Left ventricle myocardium inferior (tissue), 1 donor: ENCODE measurements at regions not wholly inside any gene's neighbourhood (a gene's known extent, or its start where the extent isn't known, plus 50 kb on each side); places are given as distances from the start of the nearest gene placed in this dataset.

Source experiments
- DNase-seq: peaks from one replicate; pipeline ENCODE4 v3.0.0-alpha.2; 2020
- H3K27ac ChIP-seq: fragments of 200-600 bp; replicated peaks from 2 replicates; pipeline ENCODE4 v1.8.0; 2021
- H3K27me3 ChIP-seq: fragments of 200-600 bp; 2 replicates; pipeline ENCODE4 v1.8.0; 2021; ENCODE audit warnings: low read depth
- H3K36me3 ChIP-seq: fragments of 200-600 bp; 2 replicates; pipeline ENCODE4 v1.8.0; 2021
- H3K4me1 ChIP-seq: fragments of 200-600 bp; 2 replicates; pipeline ENCODE4 v1.8.0; 2021
- H3K4me3 ChIP-seq: fragments of 200-600 bp; 2 replicates; pipeline ENCODE4 v1.8.0; 2021; ENCODE audit warnings: mild to moderate bottlenecking, moderate library complexity
- H3K9me3 ChIP-seq: fragments of 200-600 bp; replicated peaks from 2 replicates; pipeline ENCODE4 v1.8.0; 2021
- intact Hi-C: fragments of 100-400 bp; cut with micrococcal nuclease; formaldehyde crosslinking; loops from one replicate; pipeline ENCODE4 v1.11.0; 2022
- TF ChIP-seq, protein P1 (sequence below): fragments of 200-600 bp; IDR thresholded peaks from 2 replicates; pipeline ENCODE4 v1.8.0; 2021; ENCODE audit warnings: antibody characterized with exemption, mild to moderate bottlenecking, borderline replicate concordance
- donor health status: DM: no; HTN: yes; CAD: no; lungs with severe emphysema.

DNA sequence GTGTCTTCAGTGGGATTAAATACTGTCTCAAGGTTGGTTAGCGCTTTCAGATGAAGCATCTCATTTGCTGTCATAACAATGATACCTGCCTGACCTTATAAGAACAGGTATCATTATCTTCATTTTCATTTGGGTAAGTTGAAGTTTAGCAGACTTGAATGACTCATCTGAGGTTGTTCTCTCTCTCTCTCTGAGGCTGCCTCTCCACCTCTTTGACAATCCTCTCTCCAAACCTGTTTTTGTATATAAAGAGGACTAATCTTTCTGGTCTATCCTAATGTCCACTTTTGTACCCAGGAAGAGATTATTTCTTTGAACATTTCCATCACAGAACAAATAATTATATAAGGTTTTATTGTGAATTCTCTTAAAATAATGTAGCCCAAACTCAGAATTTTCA is 291.4 kb downstream of the KLF6 start:
- TF ChIP-seq, protein P1, sequence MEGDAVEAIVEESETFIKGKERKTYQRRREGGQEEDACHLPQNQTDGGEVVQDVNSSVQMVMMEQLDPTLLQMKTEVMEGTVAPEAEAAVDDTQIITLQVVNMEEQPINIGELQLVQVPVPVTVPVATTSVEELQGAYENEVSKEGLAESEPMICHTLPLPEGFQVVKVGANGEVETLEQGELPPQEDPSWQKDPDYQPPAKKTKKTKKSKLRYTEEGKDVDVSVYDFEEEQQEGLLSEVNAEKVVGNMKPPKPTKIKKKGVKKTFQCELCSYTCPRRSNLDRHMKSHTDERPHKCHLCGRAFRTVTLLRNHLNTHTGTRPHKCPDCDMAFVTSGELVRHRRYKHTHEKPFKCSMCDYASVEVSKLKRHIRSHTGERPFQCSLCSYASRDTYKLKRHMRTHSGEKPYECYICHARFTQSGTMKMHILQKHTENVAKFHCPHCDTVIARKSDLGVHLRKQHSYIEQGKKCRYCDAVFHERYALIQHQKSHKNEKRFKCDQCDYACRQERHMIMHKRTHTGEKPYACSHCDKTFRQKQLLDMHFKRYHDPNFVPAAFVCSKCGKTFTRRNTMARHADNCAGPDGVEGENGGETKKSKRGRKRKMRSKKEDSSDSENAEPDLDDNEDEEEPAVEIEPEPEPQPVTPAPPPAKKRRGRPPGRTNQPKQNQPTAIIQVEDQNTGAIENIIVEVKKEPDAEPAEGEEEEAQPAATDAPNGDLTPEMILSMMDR, result no peak
- Histone ChIP-seq H3K27ac (peak overlapping the region; percentile 78), H3K36me3 (no peaks in the 10 kb centered on the region), H3K9me3 (no peaks in the 10 kb centered on the region), H3K4me1 (peaks cover 7% of the 10 kb centered on the region), H3K27me3 (no peaks in the 10 kb centered on the region), H3K4me3 (peak overlapping the region; percentile 52)
- no peak for DNase-seq
- intact Hi-C loops, result no loop called here

DNA sequence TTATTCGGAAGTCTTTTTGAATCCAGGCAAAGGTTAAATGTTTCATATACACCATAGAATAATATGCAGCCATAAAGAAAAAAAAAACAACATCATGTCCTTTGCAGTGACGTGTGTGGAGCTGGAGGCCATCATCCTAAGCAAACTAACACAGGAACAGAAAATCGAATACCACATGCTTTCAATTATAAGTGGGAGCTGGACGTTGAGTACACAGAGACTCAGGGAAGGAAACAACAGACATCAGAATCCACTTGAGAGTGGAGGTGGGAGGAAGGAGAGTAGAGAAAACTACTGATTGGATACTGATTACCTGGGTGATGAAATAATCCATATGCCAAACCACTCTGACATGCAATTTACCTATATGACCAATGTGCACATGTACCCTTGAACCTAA is 293.4 kb downstream of the KLF6 start:
- no peak overlapping the region for H3K27ac ChIP-seq
- TF ChIP-seq, protein P1, result no peak
- H3K9me3 ChIP-seq, result no peaks in the 10 kb centered on the region
- H3K4me3 ChIP-seq, result no peak overlapping the region
- intact Hi-C loops, result no loop called here
- no peaks in the 10 kb centered on the region for H3K36me3 ChIP-seq
- no peak for DNase-seq
- no peaks in the 10 kb centered on the region for H3K27me3 ChIP-seq
- peaks cover 5% of the 10 kb centered on the region for H3K4me1 ChIP-seq

DNA sequence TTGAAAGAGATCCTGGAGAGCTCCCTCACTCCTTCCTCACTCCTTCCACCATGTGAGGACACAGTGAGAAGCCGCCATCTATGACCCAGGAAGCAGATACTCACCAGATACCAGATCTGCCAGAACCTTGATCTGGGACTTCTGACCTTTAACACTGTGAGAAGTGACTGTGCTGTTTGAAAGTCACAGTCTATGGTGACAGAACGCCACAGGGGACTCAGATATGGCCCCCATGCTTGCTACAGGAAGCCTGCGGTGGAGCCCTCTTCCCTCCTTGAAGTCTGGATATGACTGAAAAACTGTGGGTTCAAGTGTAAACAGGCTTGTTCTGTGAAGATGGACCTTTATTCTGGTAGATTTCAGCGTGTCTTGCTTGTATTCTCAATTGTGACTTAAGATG is 297.8 kb downstream of the KLF6 start:
- Histone ChIP-seq H3K4me1 (peaks cover 30% of the 10 kb centered on the region), H3K4me3 (no peak overlapping the region), H3K27ac (no peak overlapping the region), H3K27me3 (no peaks in the 10 kb centered on the region), H3K9me3 (no peaks in the 10 kb centered on the region), H3K36me3 (no peaks in the 10 kb centered on the region)
- TF ChIP-seq, protein P1, result no peak
- DNase-seq, result no peak
- intact Hi-C loops, result no loop called here

DNA sequence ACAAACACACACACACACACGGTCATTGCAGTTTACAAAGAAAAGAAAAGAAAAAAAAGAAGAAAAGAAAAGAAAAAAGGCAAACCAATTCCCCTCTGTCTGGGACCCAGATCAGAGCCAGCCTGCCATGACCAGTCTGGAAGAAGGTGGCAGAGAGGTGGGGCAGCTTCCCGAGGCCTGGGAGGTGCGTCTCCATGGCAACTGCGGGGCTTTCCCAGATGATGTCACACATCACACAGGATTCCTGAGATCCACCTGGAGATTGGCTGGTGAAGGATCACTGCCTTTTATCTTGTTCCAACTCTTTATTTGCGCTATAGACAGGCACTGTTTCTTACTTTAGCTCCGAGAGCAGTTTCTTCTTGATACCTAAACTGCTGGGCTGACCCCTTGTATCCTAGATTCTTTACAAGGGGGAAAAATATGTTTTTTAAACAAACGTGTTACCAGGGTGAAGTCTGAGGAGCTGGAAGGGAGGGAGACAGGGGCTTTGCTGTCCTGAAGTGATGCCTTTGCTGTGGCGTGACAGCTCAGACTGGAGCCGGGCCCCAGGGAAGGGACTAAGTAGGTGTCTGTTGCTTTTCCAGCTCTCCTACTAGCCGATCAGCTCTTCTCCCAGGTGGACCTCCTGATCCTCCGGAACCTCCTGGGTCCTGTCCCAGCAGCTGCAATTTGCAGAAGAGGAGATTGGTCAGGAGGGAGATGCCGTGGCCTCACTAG is 298.5 kb downstream of the KLF6 start:
- no peak overlapping the region for H3K27ac ChIP-seq
- DNase-seq, result no peak
- H3K4me1 ChIP-seq, result peaks cover 35% of the 10 kb centered on the region
- intact Hi-C loops, result no loop called here
- no peaks in the 10 kb centered on the region for H3K9me3 ChIP-seq
- TF ChIP-seq, protein P1, result no peak
- H3K36me3 ChIP-seq, result no peaks in the 10 kb centered on the region
- H3K4me3 ChIP-seq, result no peak overlapping the region
- H3K27me3 ChIP-seq, result no peaks in the 10 kb centered on the region

DNA sequence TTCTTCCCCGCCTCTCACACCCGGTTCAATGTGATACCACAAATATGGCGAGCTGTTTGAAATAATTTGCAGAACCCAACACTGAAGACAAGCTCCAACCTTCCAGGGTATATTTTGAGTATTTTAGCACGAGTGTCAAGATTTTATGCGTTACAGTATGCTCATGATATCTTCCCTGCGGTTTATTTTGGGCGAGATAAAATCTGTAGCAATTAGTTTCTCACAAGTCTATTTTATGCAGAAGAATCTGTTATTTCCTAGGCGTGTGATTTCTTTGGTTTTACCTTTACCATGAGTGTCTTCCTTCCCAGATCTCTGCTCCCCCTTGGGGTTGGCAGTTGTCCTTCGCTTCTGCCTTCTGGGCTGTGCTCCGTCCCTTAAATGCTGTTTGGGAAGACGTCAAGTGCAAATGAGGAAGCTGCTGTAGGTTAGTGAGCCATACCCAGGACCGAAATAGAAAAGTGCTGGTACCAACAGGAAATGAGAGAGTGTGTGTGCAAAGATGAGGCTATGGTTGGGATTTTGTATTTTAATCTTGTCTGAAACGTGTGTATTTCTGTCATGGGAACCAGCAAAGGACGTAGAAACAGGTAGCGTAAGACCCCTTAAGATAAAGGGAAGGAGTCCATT is 299.8 kb downstream of the KLF6 start:
- TF ChIP-seq, protein P1, result no peak
- peak overlapping the region; percentile 69 for H3K27ac ChIP-seq
- no peaks in the 10 kb centered on the region for H3K27me3 ChIP-seq
- intact Hi-C loops, result no loop called here
- H3K4me3 ChIP-seq, result no peak overlapping the region
- no peaks in the 10 kb centered on the region for H3K36me3 ChIP-seq
- H3K4me1 ChIP-seq, result peaks cover 35% of the 10 kb centered on the region
- no peak for DNase-seq
- H3K9me3 ChIP-seq, result no peaks in the 10 kb centered on the region
